ENCODE measurements at regions not wholly inside any gene's neighbourhood (a gene's known extent, or its start where the extent isn't known, plus 50 kb on each side); places are given as distances from the start of the nearest gene placed in this dataset.

DNA sequence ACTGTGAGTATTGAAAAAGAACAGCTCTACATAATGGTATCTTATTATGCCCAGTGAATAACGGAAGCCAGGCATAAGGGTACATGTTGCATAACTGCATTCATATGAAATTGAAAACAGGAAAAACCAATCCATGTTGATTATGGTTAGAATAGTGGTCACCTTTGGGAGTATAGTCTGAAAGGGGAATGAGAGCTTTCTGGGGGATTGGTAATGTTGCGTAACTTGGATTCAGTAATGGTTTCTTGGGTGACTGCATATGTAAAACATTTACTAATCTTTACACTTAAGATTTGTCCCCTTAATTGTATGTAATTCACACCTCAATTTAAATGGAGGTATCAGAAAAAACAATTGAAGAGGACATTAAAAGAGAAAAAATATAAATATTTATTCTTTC is 292.1 kb downstream of the LMO4 start:
- no peak for TF ChIP-seq POLR2AphosphoS5 (IDR thresholded peaks at IDR 0.05; ENCODE audit: low read depth)
- TF ChIP-seq, protein P1, sequence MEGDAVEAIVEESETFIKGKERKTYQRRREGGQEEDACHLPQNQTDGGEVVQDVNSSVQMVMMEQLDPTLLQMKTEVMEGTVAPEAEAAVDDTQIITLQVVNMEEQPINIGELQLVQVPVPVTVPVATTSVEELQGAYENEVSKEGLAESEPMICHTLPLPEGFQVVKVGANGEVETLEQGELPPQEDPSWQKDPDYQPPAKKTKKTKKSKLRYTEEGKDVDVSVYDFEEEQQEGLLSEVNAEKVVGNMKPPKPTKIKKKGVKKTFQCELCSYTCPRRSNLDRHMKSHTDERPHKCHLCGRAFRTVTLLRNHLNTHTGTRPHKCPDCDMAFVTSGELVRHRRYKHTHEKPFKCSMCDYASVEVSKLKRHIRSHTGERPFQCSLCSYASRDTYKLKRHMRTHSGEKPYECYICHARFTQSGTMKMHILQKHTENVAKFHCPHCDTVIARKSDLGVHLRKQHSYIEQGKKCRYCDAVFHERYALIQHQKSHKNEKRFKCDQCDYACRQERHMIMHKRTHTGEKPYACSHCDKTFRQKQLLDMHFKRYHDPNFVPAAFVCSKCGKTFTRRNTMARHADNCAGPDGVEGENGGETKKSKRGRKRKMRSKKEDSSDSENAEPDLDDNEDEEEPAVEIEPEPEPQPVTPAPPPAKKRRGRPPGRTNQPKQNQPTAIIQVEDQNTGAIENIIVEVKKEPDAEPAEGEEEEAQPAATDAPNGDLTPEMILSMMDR (IDR thresholded peaks at IDR 0.05; ENCODE audit: insufficient read depth, low read length): no peak

Measured in HL-60 (cell line).